HG03442 (cell line): ENCODE measurements at regions not wholly inside any gene's neighbourhood (a gene's known extent, or its start where the extent isn't known, plus 50 kb on each side); places are given as distances from the start of the nearest gene placed in this dataset.
"Not testable (repeated sequence)": the region's sequence is repeated elsewhere in the genome, so short reads cannot be mapped to it uniquely, and the experiment has no call there.

Source experiments
- ATAC-seq: cut with Tn5 transposase; IDR thresholded peaks from one replicate; pipeline ENCODE4 v1.9.1; 2021; ENCODE audit warnings: mild to moderate bottlenecking, moderate library complexity; ENCODE audit not compliant: unreplicated experiment

GRCh38 chr16:88262858-88263563 is 119.7 kb upstream of the ZNF469 start:
- not testable (repeated sequence) for ATAC-seq

GRCh38 chr16:88263681-88264287 is 119.0 kb upstream of the ZNF469 start:
- not testable (repeated sequence) for ATAC-seq

- peak; percentile 76 for ATAC-seq
Measured at GRCh38 chr16:88264641-88265285, 118.0 kb upstream of the ZNF469 start.

GRCh38 chr16:88265286-88265938 is 117.3 kb upstream of the ZNF469 start:
- peak; percentile 32 for ATAC-seq

- ATAC-seq, result not testable (repeated sequence)
Measured at GRCh38 chr16:88266036-88266435, 116.7 kb upstream of the ZNF469 start.

- ATAC-seq, result not testable (repeated sequence)
Measured at GRCh38 chr16:88266935-88267551, 115.7 kb upstream of the ZNF469 start.

- ATAC-seq, result not testable (repeated sequence)
Measured at GRCh38 chr16:88268186-88268970, 114.4 kb upstream of the ZNF469 start.

- not testable (repeated sequence) for ATAC-seq
Measured at GRCh38 chr16:88270171-88270790, 112.5 kb upstream of the ZNF469 start.

- not testable (repeated sequence) for ATAC-seq
Measured at GRCh38 chr16:88271296-88271695, 111.5 kb upstream of the ZNF469 start.

- ATAC-seq, result not testable (repeated sequence)
Measured at GRCh38 chr16:88271776-88272175, 111.0 kb upstream of the ZNF469 start.

- ATAC-seq, result not testable (repeated sequence)
Measured at GRCh38 chr16:88272437-88272836, 110.3 kb upstream of the ZNF469 start.

GRCh38 chr16:88274126-88274750 is 108.5 kb upstream of the ZNF469 start:
- not testable (repeated sequence) for ATAC-seq

- ATAC-seq, result no peak
Measured at GRCh38 chr16:88274847-88275246, 107.9 kb upstream of the ZNF469 start.

- not testable (repeated sequence) for ATAC-seq
Measured at GRCh38 chr16:88275336-88276122, 107.2 kb upstream of the ZNF469 start.

GRCh38 chr16:88276123-88276588 is 106.6 kb upstream of the ZNF469 start:
- not testable (repeated sequence) for ATAC-seq

- ATAC-seq, result no peak
Measured at GRCh38 chr16:88276591-88276990, 106.2 kb upstream of the ZNF469 start.

GRCh38 chr16:88279998-88280397 is 102.8 kb upstream of the ZNF469 start:
- ATAC-seq, result no peak

GRCh38 chr16:88281858-88282563 is 100.7 kb upstream of the ZNF469 start:
- ATAC-seq, result no peak
